Neural progenitor cell (in vitro differentiated cells): ENCODE measurements at regions not wholly inside any gene's neighbourhood (a gene's known extent, or its start where the extent isn't known, plus 50 kb on each side); places are given as distances from the start of the nearest gene placed in this dataset.

Experiments used
- CTCF ChIP-seq: fragments of 200-600 bp; sonication (generic); IDR thresholded peaks from 2 replicates; pipeline ENCODE4 v1.5.1; 2017; ENCODE audit warnings: antibody characterized with exemption, mild to moderate bottlenecking
- EZH2 ChIP-seq: fragments of 200-600 bp; sonication (generic); IDR thresholded peaks from 2 replicates; pipeline ENCODE4 v1.6.1; 2017; ENCODE audit warnings: antibody characterized with exemption, mild to moderate bottlenecking, moderate library complexity
- EZH2phosphoT487 ChIP-seq: fragments of 200-600 bp; sonication (generic); IDR thresholded peaks from 2 replicates; pipeline ENCODE4 v1.6.1; 2017; ENCODE audit warnings: antibody characterized with exemption

GRCh38 chr2:147197754-147198483, 646.9 kb upstream of the ACVR2A start:
- TF ChIP-seq CTCF: no peak
- no peak for TF ChIP-seq EZH2
- TF ChIP-seq EZH2phosphoT487: no peak
